ENCODE measurements at regions not wholly inside any gene's neighbourhood (a gene's known extent, or its start where the extent isn't known, plus 50 kb on each side); places are given as distances from the start of the nearest gene placed in this dataset.

- TF ChIP-seq MAFK (IDR thresholded peaks at IDR 0.05; ENCODE audit: partially characterized antibody) (no peak), CTCF (IDR thresholded peaks at IDR 0.05) (no peak), EP300 (IDR thresholded peaks at IDR 0.05) (no peak), KDM1A (IDR thresholded peaks at IDR 0.05; ENCODE audit: low read depth) (no peak), RFX5 (IDR thresholded peaks at IDR 0.05) (no peak), ESRRA (IDR thresholded peaks at IDR 0.05; ENCODE audit: borderline replicate concordance, low read length) (no peak), RCOR1 (IDR thresholded peaks at IDR 0.05; ENCODE audit: low read depth, low read length) (no peak)
These were observed 50.5 kb upstream of the IRS2 start for GRCh38 chr13:109836629-109837607.

Data from A549 (cell line).